ENCODE measurements at regions not wholly inside any gene's neighbourhood (a gene's known extent, or its start where the extent isn't known, plus 50 kb on each side); places are given as distances from the start of the nearest gene placed in this dataset.

DNA sequence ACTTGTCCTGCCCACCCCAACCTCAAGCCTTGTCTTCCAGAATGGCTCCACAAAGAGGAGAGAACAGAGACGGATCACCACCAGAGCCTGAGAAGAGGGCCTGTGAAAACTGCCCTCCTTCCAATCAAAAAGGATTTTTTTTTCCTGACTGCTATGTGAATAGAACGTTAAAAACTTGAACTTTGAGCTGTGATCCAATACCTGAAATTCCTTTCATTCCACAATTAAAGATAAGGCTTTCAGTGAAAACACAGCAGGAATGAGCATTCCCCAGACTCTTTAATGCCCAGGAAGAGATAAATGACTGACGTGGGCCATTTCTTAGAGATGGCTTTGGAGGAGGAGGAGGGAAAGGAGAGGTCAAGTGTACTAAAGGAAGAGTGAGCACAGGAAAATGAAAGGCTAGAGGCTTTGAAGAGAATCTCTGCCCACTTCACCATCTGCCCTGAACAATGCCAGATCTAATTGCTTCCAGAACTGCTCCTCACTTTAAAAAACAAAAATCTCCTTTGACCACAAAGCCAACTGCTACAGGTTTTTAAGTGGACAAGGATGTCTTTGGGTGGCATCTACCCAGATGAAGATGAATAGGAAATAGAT, 177.9 kb upstream of the MAP3K1 start (continued):
- TF ChIP-seq MBD4 (IDR thresholded peaks at IDR 0.05; ENCODE audit: borderline replicate concordance, low read length) (no peak), SMAD3 (CRISPR knock-in tag; IDR thresholded peaks at IDR 0.05) (0 out of 2 replicates have a peak, but pooled peaks have one; percentile 20), FOXA1 (IDR thresholded peaks at IDR 0.05) (no peak), FOXA1 (CRISPR knock-in tag; IDR thresholded peaks at IDR 0.05) (no peak), ZNF850 (CRISPR knock-in tag; conservative IDR thresholded peaks at IDR 0.05) (no peak), ZFP1 (CRISPR knock-in tag; IDR thresholded peaks at IDR 0.05) (0 out of 2 replicates have a peak, but pooled peaks have one; percentile 65), SIX1 (CRISPR knock-in tag; IDR thresholded peaks at IDR 0.05; ENCODE audit: borderline replicate concordance) (peak; percentile 63; the same call in 1 of the 2 replicates), SIX4 (CRISPR knock-in tag; IDR thresholded peaks at IDR 0.05) (no peak), ATF1 (CRISPR knock-in tag; IDR thresholded peaks at IDR 0.05) (peak; percentile 25; the same call in 1 of the 2 replicates), ZFP36L1 (CRISPR knock-in tag; IDR thresholded peaks at IDR 0.05) (no peak)
- TF ChIP-seq, protein P1, sequence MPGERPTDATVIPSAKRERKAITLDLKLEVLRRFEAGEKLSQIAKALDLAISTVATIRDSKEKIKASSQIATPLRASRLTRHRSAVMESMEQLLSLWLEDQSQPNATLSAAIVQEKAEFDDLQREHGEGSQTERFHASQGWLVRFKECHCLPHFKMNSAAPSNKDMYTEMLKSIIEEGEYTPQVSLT (CRISPR knock-in tag; IDR thresholded peaks at IDR 0.05; ENCODE audit: borderline replicate concordance, low read depth), result no peak
- TF ChIP-seq, protein P2, sequence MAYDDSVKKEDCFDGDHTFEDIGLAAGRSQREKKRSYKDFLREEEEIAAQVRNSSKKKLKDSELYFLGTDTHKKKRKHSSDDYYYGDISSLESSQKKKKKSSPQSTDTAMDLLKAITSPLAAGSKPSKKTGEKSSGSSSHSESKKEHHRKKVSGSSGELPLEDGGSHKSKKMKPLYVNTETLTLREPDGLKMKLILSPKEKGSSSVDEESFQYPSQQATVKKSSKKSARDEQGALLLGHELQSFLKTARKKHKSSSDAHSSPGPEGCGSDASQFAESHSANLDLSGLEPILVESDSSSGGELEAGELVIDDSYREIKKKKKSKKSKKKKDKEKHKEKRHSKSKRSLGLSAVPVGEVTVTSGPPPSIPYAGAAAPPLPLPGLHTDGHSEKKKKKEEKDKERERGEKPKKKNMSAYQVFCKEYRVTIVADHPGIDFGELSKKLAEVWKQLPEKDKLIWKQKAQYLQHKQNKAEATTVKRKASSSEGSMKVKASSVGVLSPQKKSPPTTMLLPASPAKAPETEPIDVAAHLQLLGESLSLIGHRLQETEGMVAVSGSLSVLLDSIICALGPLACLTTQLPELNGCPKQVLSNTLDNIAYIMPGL (CRISPR knock-in tag; IDR thresholded peaks at IDR 0.05; ENCODE audit: borderline replicate concordance in 1 of 2, low read depth in 1 of 2), result no peak
- TF ChIP-seq, protein P3, sequence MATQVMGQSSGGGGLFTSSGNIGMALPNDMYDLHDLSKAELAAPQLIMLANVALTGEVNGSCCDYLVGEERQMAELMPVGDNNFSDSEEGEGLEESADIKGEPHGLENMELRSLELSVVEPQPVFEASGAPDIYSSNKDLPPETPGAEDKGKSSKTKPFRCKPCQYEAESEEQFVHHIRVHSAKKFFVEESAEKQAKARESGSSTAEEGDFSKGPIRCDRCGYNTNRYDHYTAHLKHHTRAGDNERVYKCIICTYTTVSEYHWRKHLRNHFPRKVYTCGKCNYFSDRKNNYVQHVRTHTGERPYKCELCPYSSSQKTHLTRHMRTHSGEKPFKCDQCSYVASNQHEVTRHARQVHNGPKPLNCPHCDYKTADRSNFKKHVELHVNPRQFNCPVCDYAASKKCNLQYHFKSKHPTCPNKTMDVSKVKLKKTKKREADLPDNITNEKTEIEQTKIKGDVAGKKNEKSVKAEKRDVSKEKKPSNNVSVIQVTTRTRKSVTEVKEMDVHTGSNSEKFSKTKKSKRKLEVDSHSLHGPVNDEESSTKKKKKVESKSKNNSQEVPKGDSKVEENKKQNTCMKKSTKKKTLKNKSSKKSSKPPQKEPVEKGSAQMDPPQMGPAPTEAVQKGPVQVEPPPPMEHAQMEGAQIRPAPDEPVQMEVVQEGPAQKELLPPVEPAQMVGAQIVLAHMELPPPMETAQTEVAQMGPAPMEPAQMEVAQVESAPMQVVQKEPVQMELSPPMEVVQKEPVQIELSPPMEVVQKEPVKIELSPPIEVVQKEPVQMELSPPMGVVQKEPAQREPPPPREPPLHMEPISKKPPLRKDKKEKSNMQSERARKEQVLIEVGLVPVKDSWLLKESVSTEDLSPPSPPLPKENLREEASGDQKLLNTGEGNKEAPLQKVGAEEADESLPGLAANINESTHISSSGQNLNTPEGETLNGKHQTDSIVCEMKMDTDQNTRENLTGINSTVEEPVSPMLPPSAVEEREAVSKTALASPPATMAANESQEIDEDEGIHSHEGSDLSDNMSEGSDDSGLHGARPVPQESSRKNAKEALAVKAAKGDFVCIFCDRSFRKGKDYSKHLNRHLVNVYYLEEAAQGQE (IDR thresholded peaks at IDR 0.05; ENCODE audit: borderline replicate concordance in 1 of 2, low read depth in 1 of 2, low read length in 2 of 2), result 0 out of 4 replicates have a peak, but pooled peaks of 1 of the 2 experiments have one; percentile 9
- TF ChIP-seq, protein P4, sequence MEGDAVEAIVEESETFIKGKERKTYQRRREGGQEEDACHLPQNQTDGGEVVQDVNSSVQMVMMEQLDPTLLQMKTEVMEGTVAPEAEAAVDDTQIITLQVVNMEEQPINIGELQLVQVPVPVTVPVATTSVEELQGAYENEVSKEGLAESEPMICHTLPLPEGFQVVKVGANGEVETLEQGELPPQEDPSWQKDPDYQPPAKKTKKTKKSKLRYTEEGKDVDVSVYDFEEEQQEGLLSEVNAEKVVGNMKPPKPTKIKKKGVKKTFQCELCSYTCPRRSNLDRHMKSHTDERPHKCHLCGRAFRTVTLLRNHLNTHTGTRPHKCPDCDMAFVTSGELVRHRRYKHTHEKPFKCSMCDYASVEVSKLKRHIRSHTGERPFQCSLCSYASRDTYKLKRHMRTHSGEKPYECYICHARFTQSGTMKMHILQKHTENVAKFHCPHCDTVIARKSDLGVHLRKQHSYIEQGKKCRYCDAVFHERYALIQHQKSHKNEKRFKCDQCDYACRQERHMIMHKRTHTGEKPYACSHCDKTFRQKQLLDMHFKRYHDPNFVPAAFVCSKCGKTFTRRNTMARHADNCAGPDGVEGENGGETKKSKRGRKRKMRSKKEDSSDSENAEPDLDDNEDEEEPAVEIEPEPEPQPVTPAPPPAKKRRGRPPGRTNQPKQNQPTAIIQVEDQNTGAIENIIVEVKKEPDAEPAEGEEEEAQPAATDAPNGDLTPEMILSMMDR (CRISPR knock-in tag; IDR thresholded peaks at IDR 0.05), result no peak
- TF ChIP-seq, protein P5, sequence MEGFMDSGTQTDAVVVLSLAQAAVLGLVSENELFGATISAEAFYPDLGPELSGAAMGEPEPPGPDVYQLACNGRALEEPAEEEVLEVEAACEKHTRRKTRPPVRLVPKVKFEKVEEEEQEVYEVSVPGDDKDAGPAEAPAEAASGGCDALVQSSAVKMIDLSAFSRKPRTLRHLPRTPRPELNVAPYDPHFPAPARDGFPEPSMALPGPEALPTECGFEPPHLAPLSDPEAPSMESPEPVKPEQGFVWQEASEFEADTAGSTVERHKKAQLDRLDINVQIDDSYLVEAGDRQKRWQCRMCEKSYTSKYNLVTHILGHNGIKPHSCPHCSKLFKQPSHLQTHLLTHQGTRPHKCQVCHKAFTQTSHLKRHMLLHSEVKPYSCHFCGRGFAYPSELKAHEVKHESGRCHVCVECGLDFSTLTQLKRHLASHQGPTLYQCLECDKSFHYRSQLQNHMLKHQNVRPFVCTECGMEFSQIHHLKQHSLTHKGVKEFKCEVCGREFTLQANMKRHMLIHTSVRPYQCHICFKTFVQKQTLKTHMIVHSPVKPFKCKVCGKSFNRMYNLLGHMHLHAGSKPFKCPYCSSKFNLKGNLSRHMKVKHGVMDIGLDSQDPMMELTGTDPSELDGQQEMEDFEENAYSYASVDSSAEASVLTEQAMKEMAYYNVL (CRISPR knock-in tag; IDR thresholded peaks at IDR 0.05; ENCODE audit: borderline replicate concordance), result peak; percentile 70; the same call in 1 of the 2 replicates
- TF ChIP-seq, protein P6, sequence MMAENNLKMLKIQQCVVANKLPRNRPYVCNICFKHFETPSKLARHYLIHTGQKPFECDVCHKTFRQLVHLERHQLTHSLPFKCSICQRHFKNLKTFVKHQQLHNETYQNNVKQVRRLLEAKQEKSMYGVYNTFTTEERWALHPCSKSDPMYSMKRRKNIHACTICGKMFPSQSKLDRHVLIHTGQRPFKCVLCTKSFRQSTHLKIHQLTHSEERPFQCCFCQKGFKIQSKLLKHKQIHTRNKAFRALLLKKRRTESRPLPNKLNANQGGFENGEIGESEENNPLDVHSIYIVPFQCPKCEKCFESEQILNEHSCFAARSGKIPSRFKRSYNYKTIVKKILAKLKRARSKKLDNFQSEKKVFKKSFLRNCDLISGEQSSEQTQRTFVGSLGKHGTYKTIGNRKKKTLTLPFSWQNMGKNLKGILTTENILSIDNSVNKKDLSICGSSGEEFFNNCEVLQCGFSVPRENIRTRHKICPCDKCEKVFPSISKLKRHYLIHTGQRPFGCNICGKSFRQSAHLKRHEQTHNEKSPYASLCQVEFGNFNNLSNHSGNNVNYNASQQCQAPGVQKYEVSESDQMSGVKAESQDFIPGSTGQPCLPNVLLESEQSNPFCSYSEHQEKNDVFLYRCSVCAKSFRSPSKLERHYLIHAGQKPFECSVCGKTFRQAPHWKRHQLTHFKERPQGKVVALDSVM (CRISPR knock-in tag; IDR thresholded peaks at IDR 0.05), result no peak
- TF ChIP-seq, protein P7, sequence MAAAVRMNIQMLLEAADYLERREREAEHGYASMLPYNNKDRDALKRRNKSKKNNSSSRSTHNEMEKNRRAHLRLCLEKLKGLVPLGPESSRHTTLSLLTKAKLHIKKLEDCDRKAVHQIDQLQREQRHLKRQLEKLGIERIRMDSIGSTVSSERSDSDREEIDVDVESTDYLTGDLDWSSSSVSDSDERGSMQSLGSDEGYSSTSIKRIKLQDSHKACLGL (CRISPR knock-in tag; IDR thresholded peaks at IDR 0.05), result no peak

Data from HepG2 (cell line).